SK-N-SH (cell line): ENCODE measurements at regions not wholly inside any gene's neighbourhood (a gene's known extent, or its start where the extent isn't known, plus 50 kb on each side); places are given as distances from the start of the nearest gene placed in this dataset.

Experiments
- CTCF ChIA-PET: fragments of 300-600, 350-600 bp; formaldehyde crosslinking; extraction: SDS; loops from one replicate; lab custom pipeline; 2021; lab: Yijun Ruan, JAX
- POLR2A ChIA-PET: fragments of 350-600 bp; sonication (Branson Sonifier 250); formaldehyde crosslinking; extraction: SDS; loops from one replicate; lab custom pipeline; 2020; ENCODE audit warnings: antibody characterized with exemption, inconsistent platforms; lab: Yijun Ruan, JAX
- DNase-seq: peaks from one replicate; pipeline ENCODE4 v3.0.0; 2012
- H2AFZ ChIP-seq: fragments of 200-600 bp; sonication (generic); 2 replicates; pipeline ENCODE4 v1.8.1; 2016; ENCODE audit warnings: antibody characterized with exemption, mild to moderate bottlenecking, low read depth
- H3F3A ChIP-seq: fragments of 200-600 bp; sonication (generic); replicated peaks from 2 replicates; pipeline ENCODE3; 2016; ENCODE audit warnings: antibody characterized with exemption, mild to moderate bottlenecking; ENCODE audit not compliant: insufficient read depth
- H3K27ac ChIP-seq, 2 experiments: fragments of 200-500 bp in 1 of 2; fragments of 200-600 bp in 1 of 2; sonication (Bioruptor generic) in 1 of 2; sonication (generic), shearing (Covaris generic) in 1 of 2; 2 replicates each; pipeline versions ENCODE4 v1.5.1 to v1.6.1; 2014 to 2016; ENCODE audit warnings: low read depth in 2 of 2, inconsistent platforms in 1 of 2, low read length in 1 of 2, mild to moderate bottlenecking in 1 of 2, mixed read lengths in 1 of 2
- H3K27me3 ChIP-seq: fragments of 200-600 bp; sonication (generic), shearing (Covaris generic); 2 replicates; pipeline ENCODE4 v1.6.1; 2016; ENCODE audit warnings: mixed run types; ENCODE audit not compliant: insufficient read depth
- H3K36me3 ChIP-seq, 2 experiments: fragments of 200-500 bp in 1 of 2; fragments of 200-600 bp in 1 of 2; sonication (Bioruptor generic) in 1 of 2; sonication (generic) in 1 of 2; replicated peaks in 1 of 2; 2 replicates each; pipeline versions ENCODE3 to v1.5.1; 2014 to 2016; ENCODE audit warnings: low read length in 1 of 2, mild to moderate bottlenecking in 1 of 2; ENCODE audit not compliant: insufficient read depth in 2 of 2, control insufficient read depth in 1 of 2
- H3K4me1 ChIP-seq, 2 experiments: fragments of 200-500 bp in 1 of 2; fragments of 200-600 bp in 1 of 2; sonication (Bioruptor generic) in 1 of 2; sonication (generic), shearing (Covaris generic) in 1 of 2; 2 replicates each; pipeline versions ENCODE4 v1.5.1 to v1.6.1; 2014 to 2016; ENCODE audit warnings: low read depth in 1 of 2, low read length in 1 of 2, mixed run types in 1 of 2; ENCODE audit not compliant: insufficient read depth in 2 of 2, control insufficient read depth in 1 of 2
- H3K4me2 ChIP-seq: fragments of 200-600 bp; sonication (generic), shearing (Covaris generic); 2 replicates; pipeline ENCODE4 v1.6.1; 2017; ENCODE audit warnings: mixed run types
- H3K4me3 ChIP-seq, 2 experiments: fragments of 200-500 bp in 1 of 2; fragments of 200-600 bp in 1 of 2; sonication (Bioruptor generic) in 1 of 2; sonication (generic), shearing (Covaris generic) in 1 of 2; 2 replicates each; pipeline versions ENCODE4 v1.5.1 to v1.8.1; 2014 to 2016; ENCODE audit warnings: low read depth in 2 of 2, inconsistent platforms in 1 of 2, low read length in 1 of 2, mild to moderate bottlenecking in 1 of 2, mixed read lengths in 1 of 2, moderate library complexity in 1 of 2
- H3K79me2 ChIP-seq: fragments of 200-600 bp; sonication (generic); 2 replicates; pipeline ENCODE4 v1.8.1; 2017; ENCODE audit warnings: mild to moderate bottlenecking; ENCODE audit not compliant: insufficient read depth
- H3K9ac ChIP-seq: fragments of 200-600 bp; sonication (generic); 2 replicates; pipeline ENCODE4 v1.6.1; 2017; ENCODE audit warnings: mixed run types
- H3K9me2 ChIP-seq: fragments of 200-600 bp; sonication (generic); 2 replicates; pipeline ENCODE4 v1.6.1; 2017; ENCODE audit warnings: mixed run types
- H3K9me3 ChIP-seq: fragments of 200-600 bp; sonication (generic); 2 replicates; pipeline ENCODE4 v1.6.1; 2017; ENCODE audit warnings: mixed run types, mild to moderate bottlenecking, moderate library complexity
- H4K20me1 ChIP-seq: fragments of 200-600 bp; sonication (generic); 2 replicates; pipeline ENCODE4 v1.6.1; 2017; ENCODE audit warnings: mild to moderate bottlenecking, mixed run types; ENCODE audit not compliant: insufficient read depth
- CHD2 ChIP-seq: fragments of 150-350 bp; IDR thresholded peaks from 2 replicates; pipeline ENCODE4 v1.6.1; 2018; ENCODE audit warnings: low read length; ENCODE audit not compliant: partially characterized antibody
- FOSL2 ChIP-seq: IDR thresholded peaks from 2 replicates; pipeline ENCODE4 v1.4.0; 2012; ENCODE audit warnings: low read depth, mild to moderate bottlenecking, moderate library complexity, borderline replicate concordance
- FOXJ3 ChIP-seq: sonication (generic); formaldehyde crosslinking; IDR thresholded peaks from 2 replicates; pipeline ENCODE4 v1.5.1; 2020; ENCODE audit warnings: mild to moderate bottlenecking, missing genetic modification reagents
- GABPA ChIP-seq: IDR thresholded peaks from 2 replicates; pipeline ENCODE4 v1.4.0; 2012; ENCODE audit warnings: low read depth, mild to moderate bottlenecking
- GATA2 ChIP-seq: sonication (generic); formaldehyde crosslinking; IDR thresholded peaks from 2 replicates; pipeline ENCODE4 v1.5.0; 2020; ENCODE audit warnings: mild to moderate bottlenecking, missing genetic modification reagents
- JUND ChIP-seq: IDR thresholded peaks from 2 replicates; pipeline ENCODE4 v1.4.0; 2012
- MEF2A ChIP-seq: IDR thresholded peaks from 2 replicates; pipeline ENCODE4 v1.4.0; 2012; ENCODE audit warnings: low read depth, borderline replicate concordance
- MXI1 ChIP-seq: IDR thresholded peaks from 2 replicates; pipeline ENCODE4 v1.6.1; 2012; ENCODE audit warnings: mild to moderate bottlenecking, low read depth, low read length, improper control_type of control experiment
- NRF1 ChIP-seq: IDR thresholded peaks from 2 replicates; pipeline ENCODE4 v1.6.1; 2012; ENCODE audit warnings: low read depth, mild to moderate bottlenecking, low read length
- RAD21 ChIP-seq: IDR thresholded peaks from 2 replicates; pipeline ENCODE4 v1.6.1; 2012; ENCODE audit warnings: mild to moderate bottlenecking, low read length
- RCOR1 ChIP-seq: fragments of 150-350 bp; IDR thresholded peaks from 2 replicates; pipeline ENCODE4 v1.6.1; 2017; ENCODE audit warnings: antibody characterized with exemption, low read length
- REST ChIP-seq: IDR thresholded peaks from 2 replicates; pipeline ENCODE4 v1.6.1; 2012; ENCODE audit warnings: mild to moderate bottlenecking, low read depth, low read length, moderate library complexity
- RXRA ChIP-seq: IDR thresholded peaks from 2 replicates; pipeline ENCODE4 v1.4.0; 2012; ENCODE audit warnings: low read depth, mild to moderate bottlenecking, borderline replicate concordance
- SIN3A ChIP-seq: IDR thresholded peaks from 2 replicates; pipeline ENCODE4 v1.6.1; 2012; ENCODE audit warnings: low read depth, mild to moderate bottlenecking, low read length, moderate library complexity, borderline replicate concordance
- TCF12 ChIP-seq: IDR thresholded peaks from 2 replicates; pipeline ENCODE4 v1.4.0; 2012
- TEAD4 ChIP-seq: IDR thresholded peaks from 2 replicates; pipeline ENCODE4 v1.4.0; 2012; ENCODE audit warnings: mild to moderate bottlenecking, borderline replicate concordance; ENCODE audit not compliant: insufficient read depth
- USF1 ChIP-seq: IDR thresholded peaks from 2 replicates; pipeline ENCODE4 v1.4.0; 2012; ENCODE audit warnings: low read depth, borderline replicate concordance
- YY1 ChIP-seq: IDR thresholded peaks from 2 replicates; pipeline ENCODE4 v1.4.0; 2012; ENCODE audit warnings: low read depth, mild to moderate bottlenecking
- WGBS: methylation state at CpG from one replicate; pipeline ENCODE4 v1.1.6; 2017; ENCODE audit warnings: low lambda C conversion rate; 5-methylcytosine and 5-hydroxymethylcytosine counted together
- TF ChIP-seq, protein P1 (sequence below): IDR thresholded peaks from 2 replicates; pipeline ENCODE4; 2012
- TF ChIP-seq, protein P2 (sequence below): fragments of 150-350 bp; IDR thresholded peaks from 2 replicates; pipeline ENCODE4 v1.6.1; 2017; ENCODE audit warnings: antibody characterized with exemption, low read length, low read depth, borderline replicate concordance
- TF ChIP-seq, protein P3 (sequence below): fragments of 150-350 bp; IDR thresholded peaks from 2 replicates; pipeline ENCODE4 v1.6.1; 2016; ENCODE audit warnings: mild to moderate bottlenecking, low read depth, low read length

- no peak overlapping the region for H2AFZ ChIP-seq
Observed at GRCh38 chr18:61982475-61982874, 89.7 kb upstream of the RNF152 start.

DNA sequence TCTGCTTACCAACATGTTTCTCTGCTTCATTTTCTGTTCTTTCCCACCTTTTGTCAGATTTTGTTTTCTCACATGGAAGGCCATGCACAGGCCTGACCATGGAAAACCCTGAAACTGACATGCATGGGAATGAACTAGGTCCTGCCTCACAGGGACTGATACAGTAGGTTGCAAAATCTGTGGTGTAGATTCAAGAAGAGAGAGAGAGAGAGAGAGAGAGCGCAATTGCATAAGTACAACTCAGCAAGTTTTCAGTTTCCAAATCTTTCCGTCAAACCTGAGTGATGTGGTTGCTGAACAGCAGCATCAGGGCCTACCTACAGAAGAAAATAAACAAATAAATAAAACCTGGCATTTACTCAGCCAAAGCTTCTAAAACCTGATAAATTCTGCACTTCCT lies 87.5 kb upstream of the RNF152 start:
- Histone ChIP-seq H4K20me1 (no peaks in the 10 kb centered on the region), H3K9me3 (no peaks in the 10 kb centered on the region), H3K4me2 (no peak overlapping the region), H3K9ac (no peak overlapping the region), H3F3A (peaks cover 6% of the 10 kb centered on the region), H3K4me3 (no peak overlapping the region), H3K9me2 (no peaks in the 10 kb centered on the region), H3K27ac (no peak overlapping the region), H3K27me3 (no peaks in the 10 kb centered on the region), H2AFZ (no peak overlapping the region), H3K79me2 (no peaks in the 10 kb centered on the region), H3K4me1 (no peaks in the 10 kb centered on the region), H3K36me3 (no peaks in the 10 kb centered on the region)
- 100% methylated on average over 2 of the region's 2 CpGs for WGBS
- CTCF ChIA-PET = interaction anchor here (1.5 kb wide), 1 partner anchor 78 kb away, joined by 3 read pairs; no protein-coding TSS in a partner anchor
- POLR2A ChIA-PET = no interaction called here
- no peak for DNase-seq
- no peak for TF ChIP-seq NRF1
- TF ChIP-seq REST = no peak
- no peak for TF ChIP-seq GATA2
- no peak for TF ChIP-seq SIN3A
- TF ChIP-seq, protein P1, sequence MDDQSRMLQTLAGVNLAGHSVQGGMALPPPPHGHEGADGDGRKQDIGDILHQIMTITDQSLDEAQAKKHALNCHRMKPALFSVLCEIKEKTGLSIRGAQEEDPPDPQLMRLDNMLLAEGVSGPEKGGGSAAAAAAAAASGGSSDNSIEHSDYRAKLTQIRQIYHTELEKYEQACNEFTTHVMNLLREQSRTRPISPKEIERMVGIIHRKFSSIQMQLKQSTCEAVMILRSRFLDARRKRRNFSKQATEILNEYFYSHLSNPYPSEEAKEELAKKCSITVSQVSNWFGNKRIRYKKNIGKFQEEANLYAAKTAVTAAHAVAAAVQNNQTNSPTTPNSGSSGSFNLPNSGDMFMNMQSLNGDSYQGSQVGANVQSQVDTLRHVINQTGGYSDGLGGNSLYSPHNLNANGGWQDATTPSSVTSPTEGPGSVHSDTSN = no peak
- TF ChIP-seq MEF2A = no peak
- no peak for TF ChIP-seq FOSL2
- no peak for TF ChIP-seq CHD2
- TF ChIP-seq USF1 = no peak
- TF ChIP-seq TEAD4 = no peak
- TF ChIP-seq GABPA = no peak
- TF ChIP-seq FOXJ3 (CRISPR knock-in tag) = no peak
- TF ChIP-seq, protein P2, sequence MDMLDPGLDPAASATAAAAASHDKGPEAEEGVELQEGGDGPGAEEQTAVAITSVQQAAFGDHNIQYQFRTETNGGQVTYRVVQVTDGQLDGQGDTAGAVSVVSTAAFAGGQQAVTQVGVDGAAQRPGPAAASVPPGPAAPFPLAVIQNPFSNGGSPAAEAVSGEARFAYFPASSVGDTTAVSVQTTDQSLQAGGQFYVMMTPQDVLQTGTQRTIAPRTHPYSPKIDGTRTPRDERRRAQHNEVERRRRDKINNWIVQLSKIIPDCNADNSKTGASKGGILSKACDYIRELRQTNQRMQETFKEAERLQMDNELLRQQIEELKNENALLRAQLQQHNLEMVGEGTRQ = no peak

More at GRCh38 chr18:61982475-61982874, 89.7 kb upstream of the RNF152 start:
- Histone ChIP-seq H3K9me2 (no peaks in the 10 kb centered on the region), H4K20me1 (no peaks in the 10 kb centered on the region), H3F3A (peaks cover 6% of the 10 kb centered on the region), H3K4me1 (no peaks in the 10 kb centered on the region), H3K36me3 (no peaks in the 10 kb centered on the region), H3K9ac (no peak overlapping the region), H3K79me2 (no peaks in the 10 kb centered on the region), H3K27ac (no peak overlapping the region), H3K4me2 (no peak overlapping the region), H3K4me3 (no peak overlapping the region), H3K9me3 (no peaks in the 10 kb centered on the region), H3K27me3 (no peaks in the 10 kb centered on the region)
- no peak for TF ChIP-seq MEF2A
- TF ChIP-seq GATA2 = no peak
- no peak for TF ChIP-seq TCF12
- TF ChIP-seq, protein P3, sequence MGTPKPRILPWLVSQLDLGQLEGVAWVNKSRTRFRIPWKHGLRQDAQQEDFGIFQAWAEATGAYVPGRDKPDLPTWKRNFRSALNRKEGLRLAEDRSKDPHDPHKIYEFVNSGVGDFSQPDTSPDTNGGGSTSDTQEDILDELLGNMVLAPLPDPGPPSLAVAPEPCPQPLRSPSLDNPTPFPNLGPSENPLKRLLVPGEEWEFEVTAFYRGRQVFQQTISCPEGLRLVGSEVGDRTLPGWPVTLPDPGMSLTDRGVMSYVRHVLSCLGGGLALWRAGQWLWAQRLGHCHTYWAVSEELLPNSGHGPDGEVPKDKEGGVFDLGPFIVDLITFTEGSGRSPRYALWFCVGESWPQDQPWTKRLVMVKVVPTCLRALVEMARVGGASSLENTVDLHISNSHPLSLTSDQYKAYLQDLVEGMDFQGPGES = no peak
- TF ChIP-seq CHD2 = no peak
- TF ChIP-seq NRF1 = no peak
- TF ChIP-seq, protein P2 = no peak
- no peak for TF ChIP-seq RCOR1
- TF ChIP-seq YY1 = no peak
- no peak for TF ChIP-seq MXI1
- no peak for TF ChIP-seq FOXJ3 (CRISPR knock-in tag)
- no peak for TF ChIP-seq RXRA
- no peak for TF ChIP-seq RAD21
- no peak for TF ChIP-seq JUND
- WGBS = 84% methylated on average over 2 of the region's 2 CpGs
- ChIA-PET CTCF (no interaction called here), POLR2A (no interaction called here)
- no peak for DNase-seq
